ENCODE measurements at regions not wholly inside any gene's neighbourhood (a gene's known extent, or its start where the extent isn't known, plus 50 kb on each side); places are given as distances from the start of the nearest gene placed in this dataset.

DNA sequence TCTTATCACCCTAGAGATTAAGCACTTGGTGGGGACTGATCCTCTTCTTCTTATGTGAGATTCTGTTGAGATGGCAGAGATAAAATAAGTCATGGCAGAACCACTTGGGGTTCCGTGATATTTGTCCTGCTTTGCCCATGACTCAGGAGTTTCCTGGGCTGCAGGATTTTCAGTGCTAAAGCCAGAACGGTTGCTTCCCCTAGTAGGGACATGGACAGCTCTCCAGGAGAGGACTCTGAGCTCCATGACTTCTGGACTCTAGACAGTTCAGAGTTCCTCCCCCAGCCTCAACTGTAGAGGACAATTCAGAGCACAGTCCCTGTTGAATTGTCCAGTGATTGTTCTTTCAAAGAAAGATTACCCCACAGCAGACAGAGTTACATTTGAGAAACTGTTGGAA is 98.8 kb downstream of the OLFM4 start:
- Histone ChIP-seq H3K9me3 (no peaks in the 10 kb centered on the region), H3K36me3 (no peaks in the 10 kb centered on the region), H3K27ac (no peak overlapping the region), H3K4me3 (no peak overlapping the region), H3K27me3 (peaks cover 0 to 15% (median 0%) of the 10 kb centered on the region in 7 donors), H3K4me1 (no peaks in the 10 kb centered on the region)
- 42 to 62% methylated on average over 2 of the region's 2 CpGs for WGBS, 2 donors
- intact Hi-C loops (cut with DNase I): no loop called here
- TF ChIP-seq, protein P1, sequence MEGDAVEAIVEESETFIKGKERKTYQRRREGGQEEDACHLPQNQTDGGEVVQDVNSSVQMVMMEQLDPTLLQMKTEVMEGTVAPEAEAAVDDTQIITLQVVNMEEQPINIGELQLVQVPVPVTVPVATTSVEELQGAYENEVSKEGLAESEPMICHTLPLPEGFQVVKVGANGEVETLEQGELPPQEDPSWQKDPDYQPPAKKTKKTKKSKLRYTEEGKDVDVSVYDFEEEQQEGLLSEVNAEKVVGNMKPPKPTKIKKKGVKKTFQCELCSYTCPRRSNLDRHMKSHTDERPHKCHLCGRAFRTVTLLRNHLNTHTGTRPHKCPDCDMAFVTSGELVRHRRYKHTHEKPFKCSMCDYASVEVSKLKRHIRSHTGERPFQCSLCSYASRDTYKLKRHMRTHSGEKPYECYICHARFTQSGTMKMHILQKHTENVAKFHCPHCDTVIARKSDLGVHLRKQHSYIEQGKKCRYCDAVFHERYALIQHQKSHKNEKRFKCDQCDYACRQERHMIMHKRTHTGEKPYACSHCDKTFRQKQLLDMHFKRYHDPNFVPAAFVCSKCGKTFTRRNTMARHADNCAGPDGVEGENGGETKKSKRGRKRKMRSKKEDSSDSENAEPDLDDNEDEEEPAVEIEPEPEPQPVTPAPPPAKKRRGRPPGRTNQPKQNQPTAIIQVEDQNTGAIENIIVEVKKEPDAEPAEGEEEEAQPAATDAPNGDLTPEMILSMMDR (IDR thresholded peaks at IDR 0.05): no peak
- ATAC-seq (no peak), DNase-seq (no peak)

DNA sequence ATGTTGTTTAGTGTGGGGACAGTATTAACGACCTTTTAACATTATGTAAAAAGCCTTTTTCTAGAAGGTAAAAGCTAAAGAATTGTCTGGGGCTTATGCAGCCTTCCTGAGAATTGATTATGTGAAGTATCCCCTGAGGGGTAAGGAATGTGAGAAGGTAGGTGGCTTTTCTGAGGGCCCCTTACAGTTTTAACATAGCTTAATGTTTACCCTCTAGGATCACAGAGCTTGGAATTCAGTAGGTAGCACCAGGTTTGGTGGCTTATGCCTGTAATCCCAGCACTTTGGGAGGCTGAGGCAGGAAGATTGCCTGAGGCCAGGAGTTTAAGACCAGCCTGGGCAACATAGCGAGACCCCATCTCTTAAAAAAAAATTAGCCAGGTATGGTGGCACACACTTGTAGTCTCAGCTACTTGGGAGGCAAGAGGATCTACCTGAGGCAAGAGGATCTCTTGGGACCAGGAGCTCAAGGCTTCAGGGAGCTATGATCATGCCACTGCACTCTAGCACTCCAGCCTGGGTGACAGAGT is 101.3 kb downstream of the OLFM4 start:
- TF ChIP-seq, protein P1 (IDR thresholded peaks at IDR 0.05): no peak
- WGBS, 2 donors: 72 to 75% methylated on average over 2 of the region's 2 CpGs
- Histone ChIP-seq H3K27ac (no peak overlapping the region), H3K36me3 (no peaks in the 10 kb centered on the region), H3K27me3 (peaks cover 0 to 20% (median 0%) of the 10 kb centered on the region in 7 donors), H3K9me3 (no peaks in the 10 kb centered on the region), H3K4me1 (no peaks in the 10 kb centered on the region), H3K4me3 (no peak overlapping the region)
- ATAC-seq: no peak
- DNase-seq: no peak
- intact Hi-C loops (cut with DNase I): no loop called here

DNA sequence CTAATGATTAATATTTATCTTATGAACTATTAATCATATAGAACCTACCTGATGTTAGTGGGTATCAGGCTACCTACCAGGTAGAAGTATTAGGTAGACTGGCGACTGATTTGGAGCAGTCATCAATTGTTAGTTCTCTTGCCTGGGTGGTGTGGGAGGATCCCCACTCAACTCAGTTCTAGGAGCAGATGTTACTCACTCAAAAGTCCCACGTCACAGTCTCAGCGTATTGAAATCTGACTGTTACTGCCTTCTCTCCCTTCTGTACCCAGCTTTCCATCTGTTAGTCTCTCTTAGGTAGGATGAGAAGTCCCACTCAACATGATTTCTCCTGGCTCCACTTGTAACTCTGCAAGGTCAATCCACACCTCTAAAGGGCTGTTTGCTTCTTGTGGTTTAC is 102.7 kb downstream of the OLFM4 start:
- Histone ChIP-seq H3K27ac (no peak overlapping the region), H3K27me3 (peaks cover 0 to 28% (median 0%) of the 10 kb centered on the region in 7 donors), H3K9me3 (no peaks in the 10 kb centered on the region), H3K4me3 (no peak overlapping the region), H3K36me3 (no peaks in the 10 kb centered on the region), H3K4me1 (no peaks in the 10 kb centered on the region)
- TF ChIP-seq, protein P1 (IDR thresholded peaks at IDR 0.05): no peak
- WGBS, 2 donors: 81 to 90% methylated on average over 3 of the region's 3 CpGs
- no peak for ATAC-seq
- intact Hi-C loops (cut with DNase I): no loop called here
- no peak for DNase-seq

DNA sequence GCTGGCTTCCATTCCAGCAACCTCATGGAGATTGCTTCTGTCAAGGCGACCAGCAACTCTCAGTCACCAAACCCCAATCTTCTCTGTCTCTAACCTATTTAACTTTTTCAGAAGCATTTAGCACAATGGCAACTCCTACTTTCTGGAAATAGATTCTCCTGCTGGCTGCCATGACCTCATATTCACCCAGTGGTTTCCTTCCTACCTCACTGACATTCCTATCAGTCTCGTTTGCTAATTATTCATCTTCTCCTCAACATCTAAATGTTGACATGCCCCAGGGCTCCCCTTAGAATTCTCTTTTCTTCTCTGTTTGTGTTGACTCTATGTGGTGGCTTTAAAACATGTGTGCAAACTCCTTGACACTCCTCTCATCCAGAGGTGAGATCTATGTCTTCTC is 106.7 kb downstream of the OLFM4 start:
- intact Hi-C loops (cut with DNase I): no loop called here
- Histone ChIP-seq H3K4me1 (peaks cover 0 to 8% (median 0%) of the 10 kb centered on the region in 9 donors), H3K27ac (no peak overlapping the region), H3K9me3 (no peaks in the 10 kb centered on the region), H3K4me3 (no peak overlapping the region), H3K36me3 (no peaks in the 10 kb centered on the region), H3K27me3 (peaks cover 0 to 43% (median 0%) of the 10 kb centered on the region in 7 donors)
- WGBS, 2 donors: 68 to 70% methylated on average over 2 of the region's 2 CpGs
- ATAC-seq (no peak), DNase-seq (no peak)
- TF ChIP-seq, protein P1 (IDR thresholded peaks at IDR 0.05): no peak
